Ovary (tissue), 3 donors: ENCODE measurements at regions not wholly inside any gene's neighbourhood (a gene's known extent, or its start where the extent isn't known, plus 50 kb on each side); places are given as distances from the start of the nearest gene placed in this dataset.

Source experiments
- CTCF ChIP-seq, 3 donors: fragments of 450-650 bp in 2 of 3; fragments of 200-600 bp in 1 of 3; IDR thresholded peaks; one replicate each; pipeline versions ENCODE4 v1.5.1 to v1.8.0; 2016 to 2022; ENCODE audit warnings: antibody characterized with exemption in 3 of 3, mild to moderate bottlenecking in 1 of 3
- EP300 ChIP-seq: sonication (generic); formaldehyde crosslinking; IDR thresholded peaks from one replicate; pipeline ENCODE4 v1.6.1; 2017; ENCODE audit warnings: antibody characterized with exemption
- POLR2A ChIP-seq: fragments of 450-650 bp; IDR thresholded peaks from one replicate; pipeline ENCODE4 v1.6.1; 2017; ENCODE audit warnings: antibody characterized with exemption, mild to moderate bottlenecking, moderate library complexity
- donor health status: DM: no; HTN: no; CAD: no.

DNA sequence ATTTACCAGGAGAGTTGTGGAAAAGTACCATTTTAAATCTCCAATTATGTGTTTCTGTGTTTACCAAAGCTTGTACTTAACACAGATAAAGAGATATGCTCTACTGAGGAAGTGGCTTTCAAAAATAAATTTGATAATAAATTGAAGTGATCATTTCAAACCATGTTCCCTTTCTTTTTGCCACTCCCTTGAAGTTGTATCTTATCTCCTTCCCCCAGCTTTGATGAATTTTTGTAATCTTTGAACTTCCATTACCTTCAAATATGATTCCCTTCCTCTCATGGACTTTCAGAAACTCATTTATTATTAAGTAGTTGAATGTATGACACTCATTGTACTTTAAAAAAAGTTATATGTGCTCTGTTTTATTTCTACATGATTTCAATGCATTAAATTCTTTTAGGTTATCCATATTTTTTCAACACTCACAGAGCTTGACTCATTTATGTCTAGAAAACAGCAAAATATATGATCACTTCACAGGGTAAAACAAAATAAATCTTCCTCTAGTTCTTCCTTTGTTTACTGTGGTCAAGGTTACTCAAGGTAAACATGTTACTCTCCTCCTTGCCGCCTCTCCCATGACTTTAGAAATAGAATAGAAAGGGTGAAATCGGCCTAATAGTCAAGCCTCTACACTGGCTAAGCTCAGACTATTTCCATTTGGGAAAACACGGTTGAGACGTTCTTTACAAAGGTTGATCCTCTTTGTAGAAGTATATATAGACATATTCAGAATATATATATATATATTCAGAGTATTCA, 251.2 kb upstream of the SPRY2 start:
- TF ChIP-seq CTCF (IDR thresholded peaks at IDR 0.05) (no peak), EP300 (no peak), POLR2A (no peak)
